ENCODE measurements at regions not wholly inside any gene's neighbourhood (a gene's known extent, or its start where the extent isn't known, plus 50 kb on each side); places are given as distances from the start of the nearest gene placed in this dataset.

DNA sequence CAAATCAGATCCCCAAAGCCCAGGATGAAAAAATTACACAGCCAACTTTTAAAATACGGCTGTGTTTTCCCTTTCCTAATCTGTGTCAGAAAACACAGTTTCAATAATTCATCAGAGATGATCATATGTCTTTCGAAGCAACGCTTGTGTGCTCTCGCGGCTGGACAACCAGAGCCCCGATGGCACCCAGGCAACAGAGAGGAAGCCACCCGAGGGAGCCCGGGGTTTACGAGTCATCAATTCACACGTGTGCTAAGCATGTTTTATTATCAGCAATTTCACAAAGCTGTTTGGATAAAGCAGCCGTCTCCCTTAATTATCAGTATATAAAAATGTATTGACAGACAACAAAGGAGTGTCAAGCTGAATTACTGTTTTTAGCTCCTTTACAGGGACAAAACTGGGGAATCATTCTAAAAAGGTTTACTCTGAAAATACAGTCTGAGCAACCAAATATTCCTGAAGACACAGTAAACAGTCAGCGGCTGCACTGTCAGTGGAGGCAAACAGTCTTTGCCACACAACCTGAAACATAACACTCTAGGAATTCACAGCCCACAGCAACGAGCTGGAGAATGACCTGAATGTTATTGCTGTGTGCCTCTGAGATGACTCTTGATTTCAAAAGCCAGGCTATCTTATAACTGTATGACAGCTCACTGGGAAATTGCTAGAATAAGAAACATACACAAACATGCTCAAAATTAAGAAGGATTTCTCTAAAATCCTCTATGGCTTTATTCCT lies 201.0 kb downstream of the SIPA1L2 start:
- Histone ChIP-seq H3K27me3 (ENCODE audit: control insufficient read depth in 1 of 2, insufficient read depth in 1 of 2, low read length in 2 of 2) (no peaks in the 10 kb centered on the region), H3K4me2 (ENCODE audit: low read length, poor library complexity, severe bottlenecking) (no peak overlapping the region), H2BK5ac (ENCODE audit: low read depth, low read length, poor library complexity, severe bottlenecking) (no peak overlapping the region), H3K9ac (ENCODE audit: low read length) (no peak overlapping the region), H3K27ac (ENCODE audit: low read length, poor library complexity, severe bottlenecking) (no peak overlapping the region), H3K36me3 (ENCODE audit: control insufficient read depth in 1 of 2, insufficient read depth in 2 of 2, low read depth in 1 of 2, low read length in 2 of 2) (peaks cover 4 to 37% of the 10 kb centered on the region in 2 experiments), H4K91ac (ENCODE audit: low read length) (no peak overlapping the region), H2BK15ac (ENCODE audit: low read depth, poor library complexity, severe bottlenecking) (no peak overlapping the region), H3K9me3 (ENCODE audit: control insufficient read depth, low read length) (no peaks in the 10 kb centered on the region), H2BK120ac (ENCODE audit: low read depth, low read length) (no peak overlapping the region), H2AK5ac (ENCODE audit: low read length, severe bottlenecking) (no peak overlapping the region), H3K18ac (ENCODE audit: low read depth in 1 of 2, low read length in 2 of 2) (no peak overlapping the region), H3K4me3 (ENCODE audit: insufficient read depth in 1 of 2, low read depth in 1 of 2, low read length in 2 of 2) (no peak overlapping the region), H3K4ac (ENCODE audit: low read depth in 1 of 2, low read length in 2 of 2) (no peak overlapping the region), H3K23ac (ENCODE audit: low read length in 2 of 2) (no peak overlapping the region), H3K14ac (ENCODE audit: low read length in 2 of 2) (no peak overlapping the region), H3K79me1 (replicated peaks; ENCODE audit: low read length, poor library complexity, severe bottlenecking) (peaks cover 11% of the 10 kb centered on the region), H2BK12ac (ENCODE audit: low read length in 2 of 2) (no peak overlapping the region), H3K4me1 (ENCODE audit: control insufficient read depth, insufficient read depth, low read depth, low read length) (peaks cover 3% of the 10 kb centered on the region), H2AFZ (ENCODE audit: low read depth, low read length) (no peak overlapping the region), H4K8ac (ENCODE audit: low read length) (no peak overlapping the region)
- WGBS: 94% methylated on average over 11 of the region's 13 CpGs
- peak; percentile 61 for DNase-seq

DNA sequence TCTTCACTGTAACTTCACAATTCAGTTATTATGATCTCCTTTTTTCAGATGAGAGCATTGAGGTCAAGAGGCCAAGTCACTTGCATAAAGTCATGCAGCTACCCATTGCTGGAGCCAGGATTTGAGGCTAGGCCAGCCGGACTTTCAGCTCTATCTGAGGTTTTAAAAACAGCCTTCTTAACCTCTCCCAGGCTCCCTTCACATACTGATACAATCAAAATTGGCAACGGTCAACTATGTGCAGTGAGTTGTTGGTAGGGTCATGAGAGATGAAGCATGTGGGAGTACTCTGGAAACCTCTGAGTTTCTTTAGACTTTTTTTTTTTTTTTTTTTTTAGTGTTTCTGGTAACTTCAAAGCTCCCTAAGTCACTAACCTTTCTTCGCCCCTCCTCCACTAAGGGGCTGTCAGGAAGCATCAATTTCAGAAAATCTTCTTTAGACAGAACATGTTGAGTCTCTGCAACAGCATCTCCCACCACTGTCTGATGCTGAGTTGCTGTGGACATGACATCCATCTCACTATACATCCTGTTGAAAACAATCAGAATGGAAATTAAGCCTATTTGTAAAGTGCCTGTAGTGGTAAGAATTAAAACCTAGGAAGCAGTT lies 201.8 kb downstream of the SIPA1L2 start:
- Histone ChIP-seq H3K4me2 (ENCODE audit: low read length, poor library complexity, severe bottlenecking) (no peak overlapping the region), H3K14ac (ENCODE audit: low read length in 2 of 2) (no peak overlapping the region), H2AK5ac (ENCODE audit: low read length, severe bottlenecking) (no peak overlapping the region), H3K27me3 (ENCODE audit: control insufficient read depth in 1 of 2, insufficient read depth in 1 of 2, low read length in 2 of 2) (no peaks in the 10 kb centered on the region), H2AFZ (ENCODE audit: low read depth, low read length) (no peak overlapping the region), H3K4me3 (ENCODE audit: insufficient read depth in 1 of 2, low read depth in 1 of 2, low read length in 2 of 2) (no peak overlapping the region), H4K8ac (ENCODE audit: low read length) (no peak overlapping the region), H4K91ac (ENCODE audit: low read length) (no peak overlapping the region), H3K4me1 (ENCODE audit: control insufficient read depth, insufficient read depth, low read depth, low read length) (peaks cover 3% of the 10 kb centered on the region), H3K27ac (ENCODE audit: low read length, poor library complexity, severe bottlenecking) (no peak overlapping the region), H3K9me3 (ENCODE audit: control insufficient read depth, low read length) (no peaks in the 10 kb centered on the region), H2BK15ac (ENCODE audit: low read depth, poor library complexity, severe bottlenecking) (no peak overlapping the region), H3K23ac (ENCODE audit: low read length in 2 of 2) (no peak overlapping the region), H3K36me3 (ENCODE audit: control insufficient read depth in 1 of 2, insufficient read depth in 2 of 2, low read depth in 1 of 2, low read length in 2 of 2) (peaks cover 4 to 37% of the 10 kb centered on the region in 2 experiments), H3K18ac (ENCODE audit: low read depth in 1 of 2, low read length in 2 of 2) (no peak overlapping the region), H3K9ac (ENCODE audit: low read length) (no peak overlapping the region), H2BK12ac (ENCODE audit: low read length in 2 of 2) (no peak overlapping the region), H2BK120ac (ENCODE audit: low read depth, low read length) (no peak overlapping the region), H2BK5ac (ENCODE audit: low read depth, low read length, poor library complexity, severe bottlenecking) (no peak overlapping the region), H3K79me1 (replicated peaks; ENCODE audit: low read length, poor library complexity, severe bottlenecking) (peaks cover 11% of the 10 kb centered on the region), H3K4ac (ENCODE audit: low read depth in 1 of 2, low read length in 2 of 2) (no peak overlapping the region)
- 94% methylated on average over 1 of the region's 3 CpGs for whole genome bisulfite sequencing
- no peak for DNase-seq

DNA sequence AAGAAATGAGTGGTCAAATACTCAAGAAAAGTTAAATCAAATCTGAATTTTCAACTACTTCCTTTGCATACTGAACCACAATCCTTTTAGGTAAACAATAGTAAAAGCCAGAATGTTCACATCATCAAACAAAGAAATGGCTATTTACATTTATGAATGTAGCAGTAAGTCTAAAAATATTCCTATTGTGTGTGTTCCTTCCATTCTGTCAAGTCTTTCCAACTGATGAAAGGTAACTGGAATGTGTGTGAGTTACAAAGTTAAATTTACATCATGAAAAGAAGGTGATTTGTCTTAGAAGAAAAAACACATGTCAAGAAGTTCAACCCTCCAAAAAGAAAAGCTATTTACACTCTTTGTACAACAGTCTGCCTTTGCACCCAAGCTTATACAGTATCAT lies 203.1 kb downstream of the SIPA1L2 start:
- Histone ChIP-seq H3K79me1 (replicated peaks; ENCODE audit: low read length, poor library complexity, severe bottlenecking) (peaks cover 9% of the 10 kb centered on the region), H2AFZ (ENCODE audit: low read depth, low read length) (no peak overlapping the region), H3K4me3 (ENCODE audit: insufficient read depth in 1 of 2, low read depth in 1 of 2, low read length in 2 of 2) (no peak overlapping the region), H2BK120ac (ENCODE audit: low read depth, low read length) (no peak overlapping the region), H3K9ac (ENCODE audit: low read length) (no peak overlapping the region), H2AK5ac (ENCODE audit: low read length, severe bottlenecking) (no peak overlapping the region), H3K4me1 (ENCODE audit: control insufficient read depth, insufficient read depth, low read depth, low read length) (peaks cover 3% of the 10 kb centered on the region), H3K4me2 (ENCODE audit: low read length, poor library complexity, severe bottlenecking) (no peak overlapping the region), H3K4ac (ENCODE audit: low read depth in 1 of 2, low read length in 2 of 2) (no peak overlapping the region), H3K9me3 (ENCODE audit: control insufficient read depth, low read length) (no peaks in the 10 kb centered on the region), H3K36me3 (ENCODE audit: control insufficient read depth in 1 of 2, insufficient read depth in 2 of 2, low read depth in 1 of 2, low read length in 2 of 2) (peaks cover 4 to 28% of the 10 kb centered on the region in 2 experiments), H4K91ac (ENCODE audit: low read length) (no peak overlapping the region), H2BK12ac (ENCODE audit: low read length in 2 of 2) (no peak overlapping the region), H3K14ac (ENCODE audit: low read length in 2 of 2) (no peak overlapping the region), H3K23ac (ENCODE audit: low read length in 2 of 2) (no peak overlapping the region), H3K27me3 (ENCODE audit: control insufficient read depth in 1 of 2, insufficient read depth in 1 of 2, low read length in 2 of 2) (no peaks in the 10 kb centered on the region), H4K8ac (ENCODE audit: low read length) (no peak overlapping the region), H2BK15ac (ENCODE audit: low read depth, poor library complexity, severe bottlenecking) (no peak overlapping the region), H2BK5ac (ENCODE audit: low read depth, low read length, poor library complexity, severe bottlenecking) (no peak overlapping the region), H3K18ac (ENCODE audit: low read depth in 1 of 2, low read length in 2 of 2) (no peak overlapping the region), H3K27ac (ENCODE audit: low read length, poor library complexity, severe bottlenecking) (no peak overlapping the region)
- no peak for DNase-seq

DNA sequence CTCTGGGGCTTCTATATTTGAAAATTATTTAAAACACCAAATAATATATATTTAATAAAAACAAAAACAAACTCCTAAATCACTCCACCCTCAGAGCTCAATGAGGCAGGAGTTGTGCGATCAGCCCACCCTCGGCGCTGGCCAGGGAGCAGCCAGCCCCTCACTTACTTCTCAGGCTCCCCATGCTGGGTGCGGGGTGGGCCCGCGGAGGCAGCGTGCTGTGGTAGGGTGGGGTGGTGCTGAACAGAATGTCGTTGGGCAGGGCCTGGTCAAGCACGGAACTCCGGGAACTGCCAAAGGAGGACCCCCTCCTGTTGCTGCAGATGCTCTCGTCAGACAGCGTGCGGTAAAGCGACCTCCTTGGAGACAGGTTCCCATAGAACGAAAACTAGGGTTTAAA lies 204.5 kb downstream of the SIPA1L2 start:
- H3K4ac ChIP-seq (ENCODE audit: low read depth in 1 of 2, low read length in 2 of 2): no peak overlapping the region
- peaks cover 5% of the 10 kb centered on the region for H3K79me1 ChIP-seq (replicated peaks; ENCODE audit: low read length, poor library complexity, severe bottlenecking)
- H4K8ac ChIP-seq (ENCODE audit: low read length): no peak overlapping the region
- H4K91ac ChIP-seq (ENCODE audit: low read length): no peak overlapping the region
- H3K23ac ChIP-seq (ENCODE audit: low read length in 2 of 2): no peak overlapping the region
- no peaks in the 10 kb centered on the region for H3K9me3 ChIP-seq (ENCODE audit: control insufficient read depth, low read length)
- H3K4me3 ChIP-seq (ENCODE audit: insufficient read depth in 1 of 2, low read depth in 1 of 2, low read length in 2 of 2): no peak overlapping the region
- H2BK12ac ChIP-seq (ENCODE audit: low read length in 2 of 2): no peak overlapping the region
- no peak overlapping the region for H2BK120ac ChIP-seq (ENCODE audit: low read depth, low read length)
- DNase-seq: no peak
- H3K18ac ChIP-seq (ENCODE audit: low read depth in 1 of 2, low read length in 2 of 2): no peak overlapping the region
- peaks cover 3% of the 10 kb centered on the region for H3K4me1 ChIP-seq (ENCODE audit: control insufficient read depth, insufficient read depth, low read depth, low read length)
- peaks cover 4 to 28% of the 10 kb centered on the region in 2 experiments for H3K36me3 ChIP-seq (ENCODE audit: control insufficient read depth in 1 of 2, insufficient read depth in 2 of 2, low read depth in 1 of 2, low read length in 2 of 2)
- H3K27ac ChIP-seq (ENCODE audit: low read length, poor library complexity, severe bottlenecking): no peak overlapping the region
- no peak overlapping the region for H2BK5ac ChIP-seq (ENCODE audit: low read depth, low read length, poor library complexity, severe bottlenecking)
- no peak overlapping the region for H2BK15ac ChIP-seq (ENCODE audit: low read depth, poor library complexity, severe bottlenecking)
- no peak overlapping the region for H3K4me2 ChIP-seq (ENCODE audit: low read length, poor library complexity, severe bottlenecking)
- no peak overlapping the region for H3K9ac ChIP-seq (ENCODE audit: low read length)
- no peaks in the 10 kb centered on the region for H3K27me3 ChIP-seq (ENCODE audit: control insufficient read depth in 1 of 2, insufficient read depth in 1 of 2, low read length in 2 of 2)
- H3K14ac ChIP-seq (ENCODE audit: low read length in 2 of 2): no peak overlapping the region
- WGBS: 92% methylated on average over 15 of the region's 15 CpGs
- H2AFZ ChIP-seq (ENCODE audit: low read depth, low read length): no peak overlapping the region
- H2AK5ac ChIP-seq (ENCODE audit: low read length, severe bottlenecking): no peak overlapping the region

Data from mesenchymal stem cell (in vitro differentiated cells and primary cell).